ELR (cell line): ENCODE measurements at regions not wholly inside any gene's neighbourhood (a gene's known extent, or its start where the extent isn't known, plus 50 kb on each side); places are given as distances from the start of the nearest gene placed in this dataset.

ENCODE experiments used
- DNase-seq: peaks from one replicate; pipeline ENCODE4 v3.0.0-alpha.2; 2015; ENCODE audit warnings: low read depth

- DNase-seq, result peak; percentile 91
These were observed 696.8 kb downstream of the SEMA5A start for GRCh38 chr5:8848997-8849594.

GRCh38 chr5:8851101-8851500 is 694.8 kb downstream of the SEMA5A start:
- DNase-seq, result no peak

- no peak for DNase-seq
These were observed 688.8 kb downstream of the SEMA5A start for GRCh38 chr5:8857051-8857450.

GRCh38 chr5:8861764-8862163 is 684.1 kb downstream of the SEMA5A start:
- no peak for DNase-seq

GRCh38 chr5:8864053-8864452 is 681.8 kb downstream of the SEMA5A start:
- peak; percentile 64 for DNase-seq

GRCh38 chr5:8865266-8865665 is 680.6 kb downstream of the SEMA5A start:
- DNase-seq, result no peak

GRCh38 chr5:8865686-8866374 is 680.0 kb downstream of the SEMA5A start:
- DNase-seq, result no peak

GRCh38 chr5:8868283-8868682 is 677.6 kb downstream of the SEMA5A start:
- DNase-seq, result peak; percentile 2

- no peak for DNase-seq
These were observed 675.9 kb downstream of the SEMA5A start for GRCh38 chr5:8869932-8870331.

GRCh38 chr5:8870349-8870958 is 675.4 kb downstream of the SEMA5A start:
- DNase-seq, result no peak

GRCh38 chr5:8870959-8871355 is 674.9 kb downstream of the SEMA5A start:
- DNase-seq, result no peak

GRCh38 chr5:8871446-8871845 is 674.4 kb downstream of the SEMA5A start:
- DNase-seq, result no peak

- no peak for DNase-seq
These were observed 670.2 kb downstream of the SEMA5A start for GRCh38 chr5:8875722-8876121.

- no peak for DNase-seq
These were observed 666.6 kb downstream of the SEMA5A start for GRCh38 chr5:8879248-8879647.

GRCh38 chr5:8884029-8884428 is 661.8 kb downstream of the SEMA5A start:
- peak; percentile 15 for DNase-seq

GRCh38 chr5:8892926-8893325 is 652.9 kb downstream of the SEMA5A start:
- no peak for DNase-seq

- no peak for DNase-seq
These were observed 651.8 kb downstream of the SEMA5A start for GRCh38 chr5:8894031-8894430.

GRCh38 chr5:8895062-8895461 is 650.8 kb downstream of the SEMA5A start:
- DNase-seq, result no peak

GRCh38 chr5:8895599-8895998 is 650.3 kb downstream of the SEMA5A start:
- DNase-seq, result peak; percentile 1

GRCh38 chr5:8897316-8897715 is 648.6 kb downstream of the SEMA5A start:
- DNase-seq, result no peak

GRCh38 chr5:8905021-8905420 is 640.9 kb downstream of the SEMA5A start:
- peak; percentile 56 for DNase-seq

GRCh38 chr5:8906303-8906967 is 639.4 kb downstream of the SEMA5A start:
- DNase-seq, result peak; percentile 93
